Upper lobe of left lung (tissue), 6 donors: ENCODE measurements at regions not wholly inside any gene's neighbourhood (a gene's known extent, or its start where the extent isn't known, plus 50 kb on each side); places are given as distances from the start of the nearest gene placed in this dataset.

Experiments used
- ATAC-seq, 2 donors: fragments of 200-7000 bp; cut with Tn5 transposase; one replicate each; pipeline ENCODE4 v1.9.1; 2022; ENCODE audit warnings: mild to moderate bottlenecking in 2 of 2, moderate library complexity in 2 of 2; ENCODE audit not compliant: low FRiP score in 2 of 2
- DNase-seq, 2 donors: peaks; one replicate each; pipeline ENCODE4 v3.0.0-alpha.2; 2019 to 2020
- H3K27ac ChIP-seq, 4 donors: fragments of 200-600 bp; sonication (generic); one replicate each; pipeline ENCODE4 v1.5.1; 2016 to 2019
- H3K27me3 ChIP-seq, 4 donors: fragments of 200-600 bp; sonication (generic); one replicate each; pipeline ENCODE4 v1.5.1; 2017 to 2019
- H3K36me3 ChIP-seq, 4 donors: fragments of 200-600 bp; sonication (generic); one replicate each; pipeline ENCODE4 v1.5.1; 2016 to 2019
- H3K4me1 ChIP-seq, 4 donors: fragments of 200-600 bp; sonication (generic); one replicate each; pipeline ENCODE4 v1.5.1; 2018 to 2019
- H3K4me3 ChIP-seq, 4 donors: fragments of 200-600 bp; sonication (generic); one replicate each; pipeline ENCODE4 v1.5.1; 2017 to 2019; ENCODE audit warnings: mild to moderate bottlenecking in 2 of 4, moderate library complexity in 1 of 4
- H3K9me3 ChIP-seq, 4 donors: fragments of 200-600 bp; sonication (generic); one replicate each; pipeline ENCODE4 v1.5.1; 2018 to 2019
- EP300 ChIP-seq, 4 donors: sonication (generic); formaldehyde crosslinking; IDR thresholded peaks; one replicate each; pipeline ENCODE4 v1.5.1; 2017; ENCODE audit warnings: antibody characterized with exemption in 4 of 4, control low read depth in 2 of 4
- POLR2A ChIP-seq, 4 donors: fragments of 450-650 bp; IDR thresholded peaks; one replicate each; pipeline ENCODE4 v1.5.1; 2016 to 2017; ENCODE audit warnings: antibody characterized with exemption in 4 of 4, mild to moderate bottlenecking in 2 of 4
- POLR2AphosphoS5 ChIP-seq, 2 donors: sonication (generic); formaldehyde crosslinking; IDR thresholded peaks; one replicate each; pipeline ENCODE4 v1.5.1; 2017; ENCODE audit warnings: antibody characterized with exemption in 2 of 2
- WGBS, 2 donors: methylation state at CpG; one replicate each; pipeline ENCODE4 v1.1.5; 2017 to 2018; 5-methylcytosine and 5-hydroxymethylcytosine counted together
- TF ChIP-seq, protein P1 (sequence below), 6 experiments: fragments of 450-650 bp in 4 of 6; fragments of 200-600 bp in 2 of 6; sonication (generic) in 2 of 6; IDR thresholded peaks; one replicate each; pipeline ENCODE4 v1.5.1; 2016 to 2019; ENCODE audit warnings: antibody characterized with exemption in 6 of 6
- donor health status: DM: no; HTN: no; CAD: no; lungs with moderate emphysema.
- donor health status: DM: no; HTN: yes; CAD: no; lungs with severe emphysema.

DNA sequence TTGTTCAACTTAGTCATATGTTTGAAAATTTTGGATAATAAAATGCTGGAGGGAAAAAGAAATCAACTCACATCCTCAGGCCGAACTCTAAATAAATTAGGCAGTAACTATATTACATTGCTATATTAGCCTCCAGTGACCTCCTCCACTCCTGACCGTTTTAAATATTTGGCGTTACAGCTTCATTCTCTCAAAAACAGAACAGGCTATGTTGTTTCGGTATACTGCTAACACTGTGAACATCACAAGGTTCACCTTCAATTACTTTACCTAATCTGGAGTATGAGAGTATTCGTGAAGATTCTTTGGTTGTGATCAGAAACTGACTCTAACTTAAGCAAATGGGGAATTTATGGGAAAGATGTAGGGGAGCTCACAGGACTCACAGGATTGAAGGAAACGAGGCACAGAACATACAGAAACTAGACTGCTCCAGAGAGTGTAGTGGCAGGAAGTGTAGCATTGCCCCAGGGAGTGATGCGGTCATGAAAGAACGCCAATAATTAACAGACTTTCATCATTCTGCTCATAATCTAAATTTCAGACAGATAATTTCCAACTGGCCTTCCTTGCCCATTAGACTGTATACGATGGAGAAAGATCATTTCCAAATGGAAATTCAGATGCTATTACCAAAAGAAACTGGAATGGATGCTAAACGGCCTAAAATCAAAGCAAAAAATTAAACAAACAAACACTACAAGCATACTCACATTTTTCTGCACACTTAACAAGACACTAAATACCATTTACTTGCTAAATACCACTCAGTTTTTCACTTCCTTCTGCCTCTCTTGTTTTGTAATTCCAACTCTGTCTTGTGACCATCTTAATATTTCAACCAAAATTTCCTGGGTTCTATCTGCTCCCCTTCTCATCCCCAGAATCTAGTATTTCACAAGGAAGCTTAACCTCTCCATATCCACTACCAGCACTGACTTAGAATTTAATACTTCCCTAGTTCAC lies 110.1 kb upstream of the LPAR1 start:
- TF ChIP-seq EP300 (IDR thresholded peaks at IDR 0.05) (no peak), POLR2AphosphoS5 (IDR thresholded peaks at IDR 0.05) (no peak), POLR2A (IDR thresholded peaks at IDR 0.05) (no peak)
- TF ChIP-seq, protein P1, sequence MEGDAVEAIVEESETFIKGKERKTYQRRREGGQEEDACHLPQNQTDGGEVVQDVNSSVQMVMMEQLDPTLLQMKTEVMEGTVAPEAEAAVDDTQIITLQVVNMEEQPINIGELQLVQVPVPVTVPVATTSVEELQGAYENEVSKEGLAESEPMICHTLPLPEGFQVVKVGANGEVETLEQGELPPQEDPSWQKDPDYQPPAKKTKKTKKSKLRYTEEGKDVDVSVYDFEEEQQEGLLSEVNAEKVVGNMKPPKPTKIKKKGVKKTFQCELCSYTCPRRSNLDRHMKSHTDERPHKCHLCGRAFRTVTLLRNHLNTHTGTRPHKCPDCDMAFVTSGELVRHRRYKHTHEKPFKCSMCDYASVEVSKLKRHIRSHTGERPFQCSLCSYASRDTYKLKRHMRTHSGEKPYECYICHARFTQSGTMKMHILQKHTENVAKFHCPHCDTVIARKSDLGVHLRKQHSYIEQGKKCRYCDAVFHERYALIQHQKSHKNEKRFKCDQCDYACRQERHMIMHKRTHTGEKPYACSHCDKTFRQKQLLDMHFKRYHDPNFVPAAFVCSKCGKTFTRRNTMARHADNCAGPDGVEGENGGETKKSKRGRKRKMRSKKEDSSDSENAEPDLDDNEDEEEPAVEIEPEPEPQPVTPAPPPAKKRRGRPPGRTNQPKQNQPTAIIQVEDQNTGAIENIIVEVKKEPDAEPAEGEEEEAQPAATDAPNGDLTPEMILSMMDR (IDR thresholded peaks at IDR 0.05): no peak
- DNase-seq (no peak), ATAC-seq (peak in 1 of 2 donors; percentile 8)
- no peak overlapping the region for H3K4me3 ChIP-seq
- no peaks in the 10 kb centered on the region for H3K4me1 ChIP-seq
- no peaks in the 10 kb centered on the region for H3K9me3 ChIP-seq
- H3K36me3 ChIP-seq: no peaks in the 10 kb centered on the region
- no peaks in the 10 kb centered on the region for H3K27me3 ChIP-seq
- H3K27ac ChIP-seq: peak overlapping the region in 1 of 4 donors; percentile 19
- 58 to 67% methylated on average over 10 of the region's 10 CpGs for WGBS, 2 donors

DNA sequence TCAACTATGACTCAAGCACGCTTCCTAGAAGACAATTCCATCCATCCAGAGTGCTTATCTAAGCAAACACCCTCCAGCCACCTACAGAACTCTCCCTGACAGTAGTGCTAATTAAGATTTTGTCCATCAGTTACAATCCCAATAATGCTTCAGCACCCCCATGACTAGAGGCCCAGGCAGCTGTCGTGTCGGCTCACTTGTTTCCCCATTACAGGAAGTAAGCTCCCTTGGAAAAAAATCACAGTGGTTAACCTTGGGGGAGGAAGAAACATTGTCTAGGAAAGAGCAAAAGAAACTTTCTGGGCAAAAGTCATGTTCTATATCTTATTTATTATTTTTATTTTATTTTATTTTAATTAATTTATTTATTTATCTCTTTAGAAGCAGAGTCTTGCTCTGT lies 108.8 kb upstream of the LPAR1 start:
- Histone ChIP-seq H3K27me3 (no peaks in the 10 kb centered on the region), H3K9me3 (no peaks in the 10 kb centered on the region), H3K4me3 (no peak overlapping the region), H3K4me1 (no peaks in the 10 kb centered on the region), H3K27ac (no peak overlapping the region), H3K36me3 (no peaks in the 10 kb centered on the region)
- no peak for ATAC-seq
- TF ChIP-seq POLR2A (IDR thresholded peaks at IDR 0.05): no peak
- no peak for TF ChIP-seq EP300 (IDR thresholded peaks at IDR 0.05)
- TF ChIP-seq, protein P1 (IDR thresholded peaks at IDR 0.05): no peak
- TF ChIP-seq POLR2AphosphoS5 (IDR thresholded peaks at IDR 0.05): no peak
- WGBS, 2 donors: 68 to 70% methylated on average over 3 of the region's 3 CpGs
- DNase-seq: no peak

DNA sequence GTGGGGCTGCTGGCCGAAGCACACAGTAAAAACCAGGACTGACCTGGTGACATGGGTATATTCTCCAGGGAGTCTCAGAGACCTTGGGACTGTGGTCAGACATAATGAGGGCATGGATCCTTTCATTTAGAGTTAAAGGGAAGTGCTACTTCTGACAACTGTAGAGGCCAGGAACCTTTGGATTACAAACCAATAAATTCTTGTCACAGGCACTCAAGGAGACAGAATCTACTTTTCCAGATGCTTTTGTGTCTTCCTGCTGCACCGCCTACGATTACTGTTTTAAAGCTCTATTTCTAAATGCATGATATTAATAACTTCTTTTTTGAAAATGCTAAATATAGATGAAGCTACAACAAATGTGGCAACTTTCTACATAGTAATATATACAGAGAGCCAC lies 106.5 kb upstream of the LPAR1 start:
- Histone ChIP-seq H3K36me3 (no peaks in the 10 kb centered on the region), H3K4me1 (no peaks in the 10 kb centered on the region), H3K27me3 (no peaks in the 10 kb centered on the region), H3K4me3 (no peak overlapping the region), H3K9me3 (no peaks in the 10 kb centered on the region), H3K27ac (no peak overlapping the region)
- no peak for DNase-seq
- no peak for ATAC-seq
- TF ChIP-seq, protein P1 (IDR thresholded peaks at IDR 0.05): no peak
- no peak for TF ChIP-seq EP300 (IDR thresholded peaks at IDR 0.05)
- TF ChIP-seq POLR2AphosphoS5 (IDR thresholded peaks at IDR 0.05): no peak
- no peak for TF ChIP-seq POLR2A (IDR thresholded peaks at IDR 0.05)
- WGBS, 2 donors: 63 to 68% methylated on average over 3 of the region's 3 CpGs

DNA sequence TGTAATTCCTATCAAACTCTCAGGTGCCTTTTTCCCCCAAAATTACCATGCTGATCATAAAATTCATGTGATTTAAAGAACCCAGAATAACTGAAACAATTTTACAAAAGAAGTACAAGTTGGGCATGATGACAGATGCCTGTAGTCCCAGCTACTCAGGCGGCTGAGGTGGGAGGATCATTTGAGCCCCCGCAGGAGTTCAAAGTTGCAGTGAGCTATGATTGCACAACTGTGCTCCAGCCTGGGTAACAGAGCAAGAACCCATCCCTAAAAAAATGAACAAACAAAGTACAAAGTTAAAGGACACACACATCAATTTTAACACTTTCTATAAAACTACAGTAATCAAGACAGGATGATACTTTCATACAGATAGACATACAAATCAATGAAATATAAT lies 97.9 kb upstream of the LPAR1 start:
- DNase-seq (no peak), ATAC-seq (no peak)
- 63 to 87% methylated on average over 2 of the region's 2 CpGs for WGBS, 2 donors
- no peak for TF ChIP-seq POLR2A (IDR thresholded peaks at IDR 0.05)
- TF ChIP-seq POLR2AphosphoS5 (IDR thresholded peaks at IDR 0.05): no peak
- TF ChIP-seq EP300 (IDR thresholded peaks at IDR 0.05): no peak
- TF ChIP-seq, protein P1 (IDR thresholded peaks at IDR 0.05): no peak
- H3K4me3 ChIP-seq: no peak overlapping the region
- H3K36me3 ChIP-seq: no peaks in the 10 kb centered on the region
- peaks cover 0 to 5% (median 2%) of the 10 kb centered on the region in 4 donors for H3K9me3 ChIP-seq
- H3K27ac ChIP-seq: no peak overlapping the region
- H3K27me3 ChIP-seq: no peaks in the 10 kb centered on the region
- H3K4me1 ChIP-seq: no peaks in the 10 kb centered on the region
